C1 segment of cervical spinal cord (tissue), 14 donors: ENCODE measurements at regions not wholly inside any gene's neighbourhood (a gene's known extent, or its start where the extent isn't known, plus 50 kb on each side); places are given as distances from the start of the nearest gene placed in this dataset.
"Not testable (repeated sequence)": the region's sequence is repeated elsewhere in the genome, so short reads cannot be mapped to it uniquely, and the experiment has no call there.

Experiments
- DNase-seq, 14 donors: peaks; one replicate each; lab custom pipeline; 2025; lab: John Stamatoyannopoulos, UW

DNA sequence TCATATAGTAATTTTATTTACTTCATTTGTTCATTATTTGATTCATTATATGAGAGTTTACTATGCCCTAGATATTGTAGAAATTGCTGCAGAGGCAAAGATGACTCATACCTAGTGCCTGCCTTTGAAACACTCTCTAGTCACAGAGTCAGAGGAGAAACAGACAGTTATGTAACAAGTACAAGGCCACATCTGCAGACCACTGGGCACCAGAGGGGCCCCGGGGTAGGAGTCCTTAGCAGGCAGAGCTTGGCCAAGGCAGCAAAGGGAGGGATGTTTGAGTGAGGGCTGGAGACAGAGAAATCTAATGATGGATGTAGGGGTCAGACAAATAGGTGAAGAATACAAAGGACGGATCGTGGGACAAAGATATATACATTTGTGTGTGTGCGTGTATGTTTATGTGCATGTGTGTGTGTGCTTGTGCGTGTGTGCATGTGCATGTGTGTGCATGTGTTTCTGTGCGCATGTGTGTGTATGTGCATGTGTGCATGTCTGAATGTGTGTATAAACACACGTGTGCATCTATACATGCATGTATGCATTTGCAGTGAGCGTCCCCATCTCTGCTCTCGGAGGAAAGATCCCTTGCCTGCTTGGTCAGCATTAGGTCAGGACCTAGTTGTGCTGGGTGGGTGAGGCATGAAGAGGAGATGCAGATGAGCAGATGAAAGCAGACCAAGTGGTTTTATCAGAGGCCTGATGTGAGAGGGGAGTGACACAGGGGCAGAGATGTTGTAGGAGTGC lies 170.6 kb upstream of the MYT1L start:
- no peak for DNase-seq

DNA sequence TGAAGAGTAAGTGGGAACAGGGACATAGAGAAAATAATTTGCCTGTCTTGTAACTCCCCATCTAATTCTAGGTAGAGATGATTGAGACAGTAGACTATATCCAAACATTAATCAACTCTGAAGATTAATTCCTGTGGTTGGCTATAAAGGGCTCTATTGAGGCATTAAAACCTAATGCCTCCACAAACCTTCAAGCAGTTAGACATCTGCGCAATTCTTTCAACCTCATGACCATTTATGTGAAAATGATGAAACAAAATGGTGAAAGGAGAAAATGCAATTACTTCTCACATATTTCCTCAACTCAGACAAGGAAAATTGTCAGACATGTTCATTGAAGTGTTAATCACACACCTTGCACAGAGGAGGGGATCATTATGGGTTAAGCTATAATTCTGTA lies 164.5 kb upstream of the MYT1L start:
- no peak for DNase-seq

DNA sequence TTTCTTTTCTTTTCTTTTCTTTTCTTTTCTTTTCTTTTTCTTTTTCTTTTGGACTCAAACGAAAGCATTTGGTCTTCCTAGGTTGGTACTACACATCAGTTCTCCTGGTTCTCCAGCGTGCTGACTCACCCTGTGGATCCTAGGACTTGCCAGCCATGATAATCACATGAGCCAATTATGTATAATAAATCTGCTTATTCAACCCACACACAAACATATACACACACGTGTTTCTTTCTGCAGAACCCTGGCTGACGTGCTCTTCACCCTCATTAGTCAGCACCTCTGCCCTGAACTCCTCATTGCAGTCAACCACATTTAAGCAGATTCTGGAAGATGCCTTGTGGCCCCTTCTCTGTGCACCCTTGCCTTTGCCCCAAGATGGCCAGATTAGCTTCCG lies 162.4 kb upstream of the MYT1L start:
- DNase-seq: no peak

DNA sequence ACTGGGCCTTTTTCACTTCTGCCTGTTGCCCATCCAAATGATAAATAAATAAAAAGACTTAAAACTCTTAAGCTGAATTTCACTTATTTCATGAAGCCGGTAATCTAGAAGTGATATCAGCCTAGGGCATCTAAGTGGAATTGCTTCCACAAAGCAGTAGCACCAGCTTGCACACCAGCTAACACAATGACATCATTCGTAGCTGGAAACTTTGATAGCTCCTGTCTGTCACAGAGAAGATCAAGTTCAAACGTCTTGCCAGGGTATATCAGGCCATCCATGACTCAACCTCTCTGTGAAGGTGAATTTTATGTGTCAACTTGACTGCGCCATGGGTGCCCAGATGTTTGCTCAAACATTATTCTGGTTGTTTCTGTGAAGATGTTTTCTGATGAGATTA lies 161.7 kb upstream of the MYT1L start:
- no peak for DNase-seq

GRCh38 chr2:2491964-2492363 lies 160.9 kb upstream of the MYT1L start:
- no peak for DNase-seq

- no peak for DNase-seq
Observed at GRCh38 chr2:2484301-2484700, 153.2 kb upstream of the MYT1L start.

- DNase-seq: no peak
Observed at GRCh38 chr2:2482851-2483250, 151.8 kb upstream of the MYT1L start.

GRCh38 chr2:2472881-2473280 lies 141.8 kb upstream of the MYT1L start:
- DNase-seq: no peak

GRCh38 chr2:2472044-2472443 lies 141.0 kb upstream of the MYT1L start:
- no peak for DNase-seq

DNA sequence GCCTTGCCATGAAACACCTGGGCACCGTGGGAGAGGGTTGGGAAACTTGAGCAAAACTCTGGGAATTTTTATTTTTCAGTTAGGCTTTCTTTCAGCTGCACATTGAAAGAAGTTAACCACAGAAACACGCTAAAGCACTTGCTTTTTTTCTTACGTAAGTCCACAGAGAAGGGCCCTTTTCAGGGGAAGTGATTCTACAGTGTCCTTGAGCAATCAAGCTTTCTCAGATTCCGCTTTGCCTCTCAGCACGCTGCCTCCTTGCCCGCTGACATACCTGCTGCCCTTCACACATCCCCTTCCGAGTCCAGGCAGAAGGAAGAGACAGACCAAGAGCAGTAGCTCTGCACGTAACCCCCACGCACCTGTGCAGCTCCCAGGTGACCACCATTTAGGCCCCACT lies 135.5 kb upstream of the MYT1L start:
- DNase-seq: no peak

GRCh38 chr2:2464643-2465042 lies 133.6 kb upstream of the MYT1L start:
- peak in 1 of 14 donors; percentile 29 for DNase-seq

DNA sequence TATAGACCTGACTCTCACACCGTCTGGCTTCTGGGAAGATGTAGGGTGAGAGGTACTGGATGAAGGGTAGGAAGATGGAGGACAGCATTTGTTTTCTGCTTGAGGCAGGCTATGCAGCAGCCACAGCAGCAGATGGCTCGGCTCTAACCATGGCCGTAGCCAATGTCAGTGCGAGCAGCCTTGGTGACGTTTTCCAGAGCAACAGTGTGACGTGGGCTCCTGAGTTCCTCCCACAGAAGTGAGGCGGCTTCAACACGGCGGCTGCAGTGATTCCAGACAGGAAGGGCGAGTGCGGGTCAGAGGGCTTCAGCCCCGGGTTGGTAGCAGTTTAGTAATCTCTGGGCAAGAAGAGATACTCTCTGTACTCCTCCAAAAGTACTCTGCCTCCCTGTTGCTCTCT lies 133.0 kb upstream of the MYT1L start:
- peak in 2 of 14 donors; percentile 13 to 79 for DNase-seq

DNA sequence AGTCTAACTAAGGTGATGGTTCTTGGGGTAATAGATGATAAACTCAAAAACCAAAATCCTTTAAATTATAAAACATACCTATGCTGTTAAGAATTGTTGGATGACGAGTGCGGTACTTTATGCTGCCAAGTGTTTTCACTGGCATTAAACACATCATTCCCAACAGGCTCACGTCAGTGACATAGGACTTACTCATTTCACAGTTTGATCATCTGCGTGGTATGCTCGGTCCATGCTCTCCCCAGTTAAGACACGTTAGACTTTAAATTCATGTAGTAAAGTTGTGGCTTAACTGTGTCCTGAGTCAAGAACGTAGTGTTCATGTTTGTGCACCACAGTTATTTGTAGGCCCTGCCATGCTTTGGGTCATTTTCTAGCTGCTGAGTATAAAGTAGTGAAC lies 125.6 kb upstream of the MYT1L start:
- DNase-seq: no peak

- no peak for DNase-seq
Observed at GRCh38 chr2:2455151-2455550, 124.1 kb upstream of the MYT1L start.

DNA sequence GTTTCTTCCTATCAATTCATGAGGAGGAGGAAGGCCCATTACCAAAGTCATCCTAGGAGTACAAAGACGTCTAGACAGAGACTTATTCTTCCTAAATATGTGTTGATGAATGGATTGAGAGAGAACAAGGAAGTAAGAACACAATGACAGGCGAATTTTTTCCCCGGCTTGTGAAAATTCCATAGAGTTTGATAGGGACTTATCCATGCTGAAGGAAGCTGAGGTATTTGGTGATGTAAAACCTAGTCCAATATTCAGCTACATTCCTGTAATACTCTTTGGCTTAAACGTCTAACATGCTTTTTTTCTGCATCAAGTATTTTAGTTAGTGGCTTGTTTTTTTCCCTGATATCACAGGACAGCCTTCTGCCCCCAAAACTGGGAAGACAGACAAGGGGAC lies 121.9 kb upstream of the MYT1L start:
- DNase-seq: no peak

GRCh38 chr2:2451275-2451674 lies 120.2 kb upstream of the MYT1L start:
- DNase-seq: not testable (repeated sequence)

GRCh38 chr2:2448178-2448577 lies 117.1 kb upstream of the MYT1L start:
- DNase-seq: no peak

GRCh38 chr2:2422621-2423020 lies 91.5 kb upstream of the MYT1L start:
- DNase-seq: no peak

GRCh38 chr2:2413525-2413924 lies 82.5 kb upstream of the MYT1L start:
- DNase-seq: no peak

GRCh38 chr2:2410987-2411386 lies 79.9 kb upstream of the MYT1L start:
- no peak for DNase-seq

DNA sequence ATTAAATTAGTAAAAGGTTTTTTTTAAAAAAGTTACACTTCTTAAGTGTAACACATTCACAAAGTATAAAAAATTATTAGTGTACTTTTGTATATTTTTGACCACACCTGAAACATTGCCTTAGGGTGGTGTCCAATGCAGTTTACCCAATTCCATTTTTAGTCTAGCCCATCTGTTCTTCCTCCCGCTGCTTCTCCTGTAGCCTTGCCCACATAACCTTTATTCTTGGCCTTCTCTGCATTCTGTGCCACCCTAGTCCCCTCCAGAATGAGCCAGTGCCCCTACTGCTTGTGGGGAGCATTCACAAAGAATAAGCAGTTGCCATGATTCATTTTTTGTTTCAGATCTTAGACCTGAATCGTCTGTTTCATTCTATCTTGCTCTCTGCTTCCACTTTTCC lies 78.4 kb upstream of the MYT1L start:
- peak in 1 of 14 donors; percentile 26 for DNase-seq

DNA sequence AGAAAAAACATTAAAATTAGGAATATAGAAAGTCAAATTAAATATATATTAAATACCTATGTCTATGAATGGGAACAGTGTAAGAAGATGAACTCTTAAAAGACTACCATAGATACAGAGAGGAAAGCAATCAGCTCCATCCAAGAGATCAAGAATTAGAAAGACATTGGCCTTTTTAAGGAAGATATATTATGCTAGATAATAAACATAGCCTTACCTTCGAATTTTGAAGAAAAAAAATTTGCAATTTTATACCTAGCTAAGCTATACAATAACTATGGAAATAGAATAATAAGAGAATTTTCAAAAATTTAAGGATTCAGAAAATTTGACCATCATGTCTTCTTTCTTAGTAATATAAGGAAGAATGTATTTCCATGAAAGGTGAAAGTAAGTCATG lies 74.7 kb upstream of the MYT1L start:
- no peak for DNase-seq

- no peak for DNase-seq
Observed at GRCh38 chr2:2400286-2401038, 69.4 kb upstream of the MYT1L start.
